ENCODE measurements at regions not wholly inside any gene's neighbourhood (a gene's known extent, or its start where the extent isn't known, plus 50 kb on each side); places are given as distances from the start of the nearest gene placed in this dataset.

DNA sequence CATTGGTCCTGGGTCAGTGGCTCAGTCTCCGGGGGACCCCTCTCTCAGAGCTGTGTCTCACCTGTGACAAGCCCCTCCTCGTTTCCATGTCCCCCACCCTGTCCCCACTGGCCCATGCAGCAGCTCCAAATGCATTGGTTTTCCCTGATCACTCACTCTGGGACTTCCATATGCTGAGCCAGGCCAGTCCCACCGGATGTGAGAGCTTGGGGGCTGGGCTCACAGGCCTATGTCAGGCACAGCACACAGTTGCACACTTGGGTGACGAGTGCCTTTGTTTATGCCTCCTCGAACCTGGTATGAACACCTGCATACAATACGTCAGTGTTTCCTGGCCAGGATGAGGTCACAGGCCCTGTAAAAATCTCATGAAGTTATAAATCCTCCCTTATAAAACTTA, 232.5 kb downstream of the TFCP2L1 start:
- Histone ChIP-seq H3K27me3 (ENCODE audit: insufficient read depth, low read depth, low read length) (no peaks in the 10 kb centered on the region), H3K4me2 (ENCODE audit: low read length) (no peak overlapping the region), H3K9ac (ENCODE audit: low read length) (no peak overlapping the region), H3K36me3 (ENCODE audit: insufficient read depth, low read length) (no peaks in the 10 kb centered on the region), H3K79me2 (replicated peaks; ENCODE audit: insufficient read depth, low read length) (no peaks in the 10 kb centered on the region), H2AFZ (ENCODE audit: low read depth, low read length) (no peak overlapping the region), H3K27ac (ENCODE audit: low read length) (no peak overlapping the region), H3K9me3 (ENCODE audit: low read length) (peaks cover 4% of the 10 kb centered on the region), H3K4me3 (ENCODE audit: low read length) (no peak overlapping the region), H3K9me2 (ENCODE audit: insufficient read depth, low read length) (no peaks in the 10 kb centered on the region), H4K20me1 (ENCODE audit: insufficient read depth) (no peaks in the 10 kb centered on the region), H3F3A (ENCODE audit: insufficient read depth, low read length, poor library complexity, severe bottlenecking) (no peaks in the 10 kb centered on the region)
- no peak for TF ChIP-seq POLR2AphosphoS5 (IDR thresholded peaks at IDR 0.05)
- TF ChIP-seq MXI1 (conservative IDR thresholded peaks at IDR 0.05; ENCODE audit: poor library complexity, severe bottlenecking) = no peak
- TF ChIP-seq RAD21 (conservative IDR thresholded peaks at IDR 0.05) = no peak

DNA sequence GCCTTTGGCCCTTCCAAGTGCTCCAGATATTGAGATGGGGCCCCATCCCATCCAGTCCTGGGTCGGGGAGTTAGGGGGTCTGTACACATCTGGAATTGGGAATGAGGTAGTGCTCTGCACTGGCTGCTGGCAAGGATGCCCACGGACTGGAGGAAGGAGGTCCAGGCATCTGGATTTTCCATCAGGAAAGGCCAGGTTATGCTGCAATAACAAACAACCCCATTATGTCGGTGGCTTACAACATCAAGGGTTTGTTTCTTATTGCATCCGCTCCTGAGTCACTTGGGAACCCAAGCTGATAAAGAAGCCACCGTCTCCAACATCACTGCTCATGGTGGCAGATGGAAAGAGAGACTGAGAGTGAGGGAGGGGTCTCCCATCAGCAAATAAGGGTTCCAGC, 229.9 kb downstream of the TFCP2L1 start:
- Histone ChIP-seq H3K36me3 (ENCODE audit: insufficient read depth, low read length) (no peaks in the 10 kb centered on the region), H3K27me3 (ENCODE audit: insufficient read depth, low read depth, low read length) (no peaks in the 10 kb centered on the region), H2AFZ (ENCODE audit: low read depth, low read length) (no peak overlapping the region), H4K20me1 (ENCODE audit: insufficient read depth) (no peaks in the 10 kb centered on the region), H3F3A (ENCODE audit: insufficient read depth, low read length, poor library complexity, severe bottlenecking) (no peaks in the 10 kb centered on the region), H3K9ac (ENCODE audit: low read length) (no peak overlapping the region), H3K4me3 (ENCODE audit: low read length) (no peak overlapping the region), H3K4me2 (ENCODE audit: low read length) (no peak overlapping the region), H3K79me2 (replicated peaks; ENCODE audit: insufficient read depth, low read length) (no peaks in the 10 kb centered on the region), H3K9me3 (ENCODE audit: low read length) (peaks cover 4% of the 10 kb centered on the region), H3K27ac (ENCODE audit: low read length) (no peak overlapping the region), H3K9me2 (ENCODE audit: insufficient read depth, low read length) (no peaks in the 10 kb centered on the region)
- TF ChIP-seq MXI1 (conservative IDR thresholded peaks at IDR 0.05; ENCODE audit: poor library complexity, severe bottlenecking) (no peak), SMC3 (conservative IDR thresholded peaks at IDR 0.05; ENCODE audit: poor library complexity) (no peak), EZH2 (IDR thresholded peaks at IDR 0.05; ENCODE audit: borderline replicate concordance, insufficient read depth, low read length, poor library complexity, severe bottlenecking) (no peak), POLR2AphosphoS5 (IDR thresholded peaks at IDR 0.05) (no peak), EP300 (conservative IDR thresholded peaks at IDR 0.05; ENCODE audit: poor library complexity, severe bottlenecking) (no peak), TAF1 (IDR thresholded peaks at IDR 0.05; ENCODE audit: low read depth) (no peak), RAD21 (conservative IDR thresholded peaks at IDR 0.05) (no peak)
- TF ChIP-seq, protein P1, sequence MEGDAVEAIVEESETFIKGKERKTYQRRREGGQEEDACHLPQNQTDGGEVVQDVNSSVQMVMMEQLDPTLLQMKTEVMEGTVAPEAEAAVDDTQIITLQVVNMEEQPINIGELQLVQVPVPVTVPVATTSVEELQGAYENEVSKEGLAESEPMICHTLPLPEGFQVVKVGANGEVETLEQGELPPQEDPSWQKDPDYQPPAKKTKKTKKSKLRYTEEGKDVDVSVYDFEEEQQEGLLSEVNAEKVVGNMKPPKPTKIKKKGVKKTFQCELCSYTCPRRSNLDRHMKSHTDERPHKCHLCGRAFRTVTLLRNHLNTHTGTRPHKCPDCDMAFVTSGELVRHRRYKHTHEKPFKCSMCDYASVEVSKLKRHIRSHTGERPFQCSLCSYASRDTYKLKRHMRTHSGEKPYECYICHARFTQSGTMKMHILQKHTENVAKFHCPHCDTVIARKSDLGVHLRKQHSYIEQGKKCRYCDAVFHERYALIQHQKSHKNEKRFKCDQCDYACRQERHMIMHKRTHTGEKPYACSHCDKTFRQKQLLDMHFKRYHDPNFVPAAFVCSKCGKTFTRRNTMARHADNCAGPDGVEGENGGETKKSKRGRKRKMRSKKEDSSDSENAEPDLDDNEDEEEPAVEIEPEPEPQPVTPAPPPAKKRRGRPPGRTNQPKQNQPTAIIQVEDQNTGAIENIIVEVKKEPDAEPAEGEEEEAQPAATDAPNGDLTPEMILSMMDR (IDR thresholded peaks at IDR 0.05; ENCODE audit: poor library complexity, severe bottlenecking) = no peak
- TF ChIP-seq, protein P2, sequence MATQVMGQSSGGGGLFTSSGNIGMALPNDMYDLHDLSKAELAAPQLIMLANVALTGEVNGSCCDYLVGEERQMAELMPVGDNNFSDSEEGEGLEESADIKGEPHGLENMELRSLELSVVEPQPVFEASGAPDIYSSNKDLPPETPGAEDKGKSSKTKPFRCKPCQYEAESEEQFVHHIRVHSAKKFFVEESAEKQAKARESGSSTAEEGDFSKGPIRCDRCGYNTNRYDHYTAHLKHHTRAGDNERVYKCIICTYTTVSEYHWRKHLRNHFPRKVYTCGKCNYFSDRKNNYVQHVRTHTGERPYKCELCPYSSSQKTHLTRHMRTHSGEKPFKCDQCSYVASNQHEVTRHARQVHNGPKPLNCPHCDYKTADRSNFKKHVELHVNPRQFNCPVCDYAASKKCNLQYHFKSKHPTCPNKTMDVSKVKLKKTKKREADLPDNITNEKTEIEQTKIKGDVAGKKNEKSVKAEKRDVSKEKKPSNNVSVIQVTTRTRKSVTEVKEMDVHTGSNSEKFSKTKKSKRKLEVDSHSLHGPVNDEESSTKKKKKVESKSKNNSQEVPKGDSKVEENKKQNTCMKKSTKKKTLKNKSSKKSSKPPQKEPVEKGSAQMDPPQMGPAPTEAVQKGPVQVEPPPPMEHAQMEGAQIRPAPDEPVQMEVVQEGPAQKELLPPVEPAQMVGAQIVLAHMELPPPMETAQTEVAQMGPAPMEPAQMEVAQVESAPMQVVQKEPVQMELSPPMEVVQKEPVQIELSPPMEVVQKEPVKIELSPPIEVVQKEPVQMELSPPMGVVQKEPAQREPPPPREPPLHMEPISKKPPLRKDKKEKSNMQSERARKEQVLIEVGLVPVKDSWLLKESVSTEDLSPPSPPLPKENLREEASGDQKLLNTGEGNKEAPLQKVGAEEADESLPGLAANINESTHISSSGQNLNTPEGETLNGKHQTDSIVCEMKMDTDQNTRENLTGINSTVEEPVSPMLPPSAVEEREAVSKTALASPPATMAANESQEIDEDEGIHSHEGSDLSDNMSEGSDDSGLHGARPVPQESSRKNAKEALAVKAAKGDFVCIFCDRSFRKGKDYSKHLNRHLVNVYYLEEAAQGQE (IDR thresholded peaks at IDR 0.05; ENCODE audit: borderline replicate concordance) = no peak

DNA sequence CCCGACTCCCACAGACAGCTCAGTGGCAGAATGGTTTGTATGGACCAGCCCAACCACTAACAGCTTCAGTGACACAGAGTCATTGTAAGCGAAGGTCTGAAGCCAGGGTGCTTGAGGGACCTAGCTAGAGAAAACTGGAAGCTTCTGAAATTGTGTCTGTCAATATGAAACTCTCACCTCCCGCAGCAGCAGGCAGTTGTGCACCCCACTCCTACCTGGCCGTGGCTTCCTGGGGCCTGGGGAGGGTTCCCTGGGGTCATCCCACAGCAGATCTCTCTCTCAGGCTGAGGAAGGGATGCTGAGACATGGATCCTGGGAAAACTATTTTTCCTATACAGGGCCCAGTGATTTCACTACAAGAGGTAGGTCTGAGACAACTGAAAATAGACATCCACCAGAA, 229.5 kb downstream of the TFCP2L1 start:
- no peaks in the 10 kb centered on the region for H3F3A ChIP-seq (ENCODE audit: insufficient read depth, low read length, poor library complexity, severe bottlenecking)
- no peak overlapping the region for H3K27ac ChIP-seq (ENCODE audit: low read length)
- H4K20me1 ChIP-seq (ENCODE audit: insufficient read depth) = no peaks in the 10 kb centered on the region
- H3K4me3 ChIP-seq (ENCODE audit: low read length) = no peak overlapping the region
- no peaks in the 10 kb centered on the region for H3K79me2 ChIP-seq (replicated peaks; ENCODE audit: insufficient read depth, low read length)
- H2AFZ ChIP-seq (ENCODE audit: low read depth, low read length) = no peak overlapping the region
- H3K9ac ChIP-seq (ENCODE audit: low read length) = no peak overlapping the region
- H3K36me3 ChIP-seq (ENCODE audit: insufficient read depth, low read length) = no peaks in the 10 kb centered on the region
- H3K9me3 ChIP-seq (ENCODE audit: low read length) = peaks cover 2% of the 10 kb centered on the region
- no peak for TF ChIP-seq EP300 (conservative IDR thresholded peaks at IDR 0.05; ENCODE audit: poor library complexity, severe bottlenecking)
- TF ChIP-seq SMC3 (conservative IDR thresholded peaks at IDR 0.05; ENCODE audit: poor library complexity) = no peak
- no peak for TF ChIP-seq EZH2 (IDR thresholded peaks at IDR 0.05; ENCODE audit: borderline replicate concordance, insufficient read depth, low read length, poor library complexity, severe bottlenecking)
- TF ChIP-seq POLR2AphosphoS5 (IDR thresholded peaks at IDR 0.05) = no peak
- TF ChIP-seq RAD21 (conservative IDR thresholded peaks at IDR 0.05) = no peak
- TF ChIP-seq, protein P2 (IDR thresholded peaks at IDR 0.05; ENCODE audit: borderline replicate concordance) = no peak
- TF ChIP-seq, protein P1 (IDR thresholded peaks at IDR 0.05; ENCODE audit: poor library complexity, severe bottlenecking) = no peak
- no peak for TF ChIP-seq MXI1 (conservative IDR thresholded peaks at IDR 0.05; ENCODE audit: poor library complexity, severe bottlenecking)
- no peak for TF ChIP-seq TAF1 (IDR thresholded peaks at IDR 0.05; ENCODE audit: low read depth)
- H3K4me2 ChIP-seq (ENCODE audit: low read length) = no peak overlapping the region
- H3K27me3 ChIP-seq (ENCODE audit: insufficient read depth, low read depth, low read length) = no peaks in the 10 kb centered on the region
- no peaks in the 10 kb centered on the region for H3K9me2 ChIP-seq (ENCODE audit: insufficient read depth, low read length)

Measured in neural cell (in vitro differentiated cells).